Lower lobe of right lung (tissue), 2 donors: ENCODE measurements at regions not wholly inside any gene's neighbourhood (a gene's known extent, or its start where the extent isn't known, plus 50 kb on each side); places are given as distances from the start of the nearest gene placed in this dataset.

Source experiments
- ATAC-seq, 2 donors: fragments of 200-7000 bp; cut with Tn5 transposase; one replicate each; pipeline ENCODE4 v1.9.1; 2020 to 2022; ENCODE audit warnings: mild to moderate bottlenecking in 2 of 2, moderate library complexity in 2 of 2
- DNase-seq: peaks from one replicate; pipeline ENCODE4 v3.0.0-alpha.2; 2020
- H3K27ac ChIP-seq: fragments of 200-600 bp; one replicate; pipeline ENCODE4 v1.8.0; 2022
- H3K27me3 ChIP-seq: fragments of 200-600 bp; one replicate; pipeline ENCODE4 v1.8.0; 2022; ENCODE audit warnings: low read depth
- H3K36me3 ChIP-seq: fragments of 200-600 bp; one replicate; pipeline ENCODE4 v1.8.0; 2022; ENCODE audit warnings: mild to moderate bottlenecking
- H3K4me1 ChIP-seq: fragments of 200-600 bp; one replicate; pipeline ENCODE4 v1.8.0; 2022
- H3K4me3 ChIP-seq: fragments of 200-600 bp; one replicate; pipeline ENCODE4 v1.8.0; 2022; ENCODE audit warnings: mild to moderate bottlenecking
- H3K9me3 ChIP-seq: fragments of 200-600 bp; one replicate; pipeline ENCODE4 v1.8.0; 2022
- CTCF ChIP-seq: fragments of 200-600 bp; IDR thresholded peaks from one replicate; pipeline ENCODE4 v1.8.0; 2022; ENCODE audit warnings: antibody characterized with exemption, mild to moderate bottlenecking
- intact Hi-C: fragments of 100-400 bp; cut with DNase I; formaldehyde crosslinking; loops from one replicate; pipeline ENCODE4 v1.11.0; 2022
- donor health status: DM: no; HTN: yes; CAD: no; lungs with severe emphysema.

GRCh38 chr14:86310611-86311010 is 780.7 kb downstream of the FLRT2 start:
- no peak for ATAC-seq
- H3K27ac ChIP-seq = no peak overlapping the region

DNA sequence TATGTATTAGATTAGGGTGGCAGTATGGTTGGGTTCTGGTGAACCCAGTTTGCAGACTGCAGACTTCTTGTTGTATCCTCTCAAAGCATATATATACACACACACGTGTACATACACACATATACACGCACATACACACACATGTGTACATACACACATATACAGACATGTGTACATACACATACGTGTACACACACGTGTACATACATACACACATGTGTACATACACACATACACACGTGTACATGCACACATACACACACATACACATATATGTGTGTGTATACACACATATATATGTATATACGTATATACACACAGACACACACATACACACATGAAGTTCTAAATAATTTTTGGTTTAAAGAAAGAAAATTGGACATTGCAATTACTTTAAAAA is 780.2 kb downstream of the FLRT2 start:
- no peak for ATAC-seq
- no peak overlapping the region for H3K4me3 ChIP-seq
- intact Hi-C loops = no loop called here
- no peaks in the 10 kb centered on the region for H3K36me3 ChIP-seq
- no peaks in the 10 kb centered on the region for H3K4me1 ChIP-seq
- no peak for TF ChIP-seq CTCF
- H3K9me3 ChIP-seq = no peaks in the 10 kb centered on the region
- no peak overlapping the region for H3K27ac ChIP-seq
- no peaks in the 10 kb centered on the region for H3K27me3 ChIP-seq
- DNase-seq = no peak

More at GRCh38 chr14:86310611-86311010, 780.7 kb downstream of the FLRT2 start:
- Histone ChIP-seq H3K4me3 (no peak overlapping the region), H3K9me3 (no peaks in the 10 kb centered on the region), H3K4me1 (no peaks in the 10 kb centered on the region), H3K27me3 (no peaks in the 10 kb centered on the region), H3K36me3 (no peaks in the 10 kb centered on the region)
- DNase-seq = no peak
- intact Hi-C loops = no loop called here
- TF ChIP-seq CTCF = no peak

GRCh38 chr14:86305058-86305457 is 775.1 kb downstream of the FLRT2 start:
- DNase-seq = no peak
- no peaks in the 10 kb centered on the region for H3K27me3 ChIP-seq
- ATAC-seq = no peak
- no peak overlapping the region for H3K27ac ChIP-seq
- H3K9me3 ChIP-seq = no peaks in the 10 kb centered on the region
- no peak for TF ChIP-seq CTCF
- H3K4me1 ChIP-seq = no peaks in the 10 kb centered on the region
- intact Hi-C loops = no loop called here
- H3K4me3 ChIP-seq = no peak overlapping the region
- no peaks in the 10 kb centered on the region for H3K36me3 ChIP-seq

- H3K27me3 ChIP-seq = no peaks in the 10 kb centered on the region
- ATAC-seq (no peak), DNase-seq (no peak)
- H3K9me3 ChIP-seq = no peaks in the 10 kb centered on the region
- intact Hi-C loops = no loop called here
- no peak overlapping the region for H3K4me3 ChIP-seq
- no peak for TF ChIP-seq CTCF
- no peaks in the 10 kb centered on the region for H3K36me3 ChIP-seq
- no peaks in the 10 kb centered on the region for H3K4me1 ChIP-seq
- no peak overlapping the region for H3K27ac ChIP-seq
Observed at GRCh38 chr14:86299994-86300393, 770.0 kb downstream of the FLRT2 start.

GRCh38 chr14:86296173-86296572 is 766.2 kb downstream of the FLRT2 start:
- H3K9me3 ChIP-seq = no peaks in the 10 kb centered on the region
- H3K4me3 ChIP-seq = no peak overlapping the region
- no peak overlapping the region for H3K27ac ChIP-seq
- ATAC-seq = no peak
- DNase-seq = no peak
- no peaks in the 10 kb centered on the region for H3K27me3 ChIP-seq
- no peaks in the 10 kb centered on the region for H3K4me1 ChIP-seq
- no peak for TF ChIP-seq CTCF
- no peaks in the 10 kb centered on the region for H3K36me3 ChIP-seq
- intact Hi-C loops = no loop called here

DNA sequence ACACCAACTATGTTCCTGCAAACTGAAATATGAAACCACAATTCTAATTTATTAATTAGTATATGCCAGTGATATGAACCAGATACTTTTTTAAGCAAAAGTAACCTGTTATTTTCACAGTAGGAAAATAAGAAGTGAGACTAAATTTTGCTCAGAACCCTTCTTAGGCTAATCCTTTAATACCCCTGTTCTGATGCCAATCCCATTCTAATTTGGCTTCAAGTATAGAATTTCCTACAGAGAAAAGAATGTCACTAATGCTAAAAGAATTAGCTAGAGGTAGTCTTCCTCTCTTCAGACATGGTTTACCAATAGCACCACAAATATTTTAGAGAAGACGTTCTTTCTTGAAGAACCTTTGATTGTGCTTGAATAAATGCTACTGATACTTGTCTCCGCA is 758.4 kb downstream of the FLRT2 start:
- intact Hi-C loops = no loop called here
- H3K4me1 ChIP-seq = no peaks in the 10 kb centered on the region
- no peak for DNase-seq

More for the DNA sequence above, 758.4 kb downstream of the FLRT2 start:
- no peak overlapping the region for H3K4me3 ChIP-seq
- no peak for TF ChIP-seq CTCF
- ATAC-seq = no peak
- no peaks in the 10 kb centered on the region for H3K27me3 ChIP-seq
- no peak overlapping the region for H3K27ac ChIP-seq
- H3K36me3 ChIP-seq = no peaks in the 10 kb centered on the region
- no peaks in the 10 kb centered on the region for H3K9me3 ChIP-seq
